DMS153 treated with DMSO at 0.1 percent for 48 hours (cell line): ENCODE measurements at regions not wholly inside any gene's neighbourhood (a gene's known extent, or its start where the extent isn't known, plus 50 kb on each side); places are given as distances from the start of the nearest gene placed in this dataset.
"Not testable (repeated sequence)": the region's sequence is repeated elsewhere in the genome, so short reads cannot be mapped to it uniquely, and the experiment has no call there.

Source experiments
- DNase-seq: peaks from one replicate; lab custom pipeline; 2025; ENCODE audit not compliant: unreplicated experiment; lab: John Stamatoyannopoulos, UW

DNA sequence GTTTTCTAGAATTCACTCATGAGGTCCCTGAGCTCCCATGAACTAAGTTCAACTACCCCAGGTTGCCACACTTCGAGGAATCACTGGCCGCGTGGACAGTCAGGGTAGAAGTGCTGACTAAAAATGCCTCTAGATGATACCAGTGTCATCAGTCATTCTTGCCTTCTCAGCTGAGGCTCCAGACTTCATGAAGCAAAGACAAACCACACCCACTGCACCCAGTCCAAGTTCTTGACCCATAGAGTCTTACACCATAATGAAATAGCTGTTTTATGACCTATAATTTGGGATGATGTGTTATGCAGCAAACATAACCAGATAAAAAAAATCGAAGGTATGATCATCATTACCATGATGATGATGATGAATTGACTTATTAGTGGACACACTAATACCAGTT, 632.9 kb upstream of the TLE4 start:
- DNase-seq: no peak

DNA sequence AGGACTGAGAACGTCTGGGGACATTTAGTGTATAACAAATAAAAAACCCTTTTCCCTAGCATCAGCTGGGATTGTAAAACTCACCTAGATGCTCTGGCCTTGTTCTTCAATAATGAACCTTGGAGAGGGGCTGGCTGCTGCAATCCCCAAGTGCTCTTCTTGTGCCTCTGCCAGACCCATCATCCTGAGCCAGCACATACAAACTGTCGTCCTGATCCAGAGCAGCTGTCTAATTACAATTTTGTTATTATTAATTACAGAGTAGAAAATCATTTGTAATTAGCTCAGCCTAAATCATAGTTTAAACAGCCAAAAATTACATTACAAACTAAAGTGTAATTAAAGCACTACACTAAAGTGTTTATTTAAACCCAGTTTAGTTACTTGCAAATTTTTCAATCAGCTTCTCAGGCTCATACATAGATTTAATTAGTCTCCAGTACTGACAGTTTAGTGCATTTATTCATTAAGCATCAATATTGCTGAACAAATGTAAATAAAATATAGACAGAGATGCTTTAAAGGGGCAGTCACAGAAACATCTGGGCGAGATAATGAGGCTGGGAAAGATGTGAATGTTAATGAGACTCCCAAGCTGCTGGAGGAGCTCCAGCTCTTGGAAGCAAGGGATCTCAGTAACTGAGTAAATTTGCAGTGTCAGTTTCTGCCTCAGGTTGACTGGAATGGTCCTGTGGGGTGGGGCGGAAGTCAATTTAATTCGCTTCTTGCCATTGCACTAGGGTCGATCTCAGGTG, 632.3 kb upstream of the TLE4 start:
- DNase-seq: no peak

DNA sequence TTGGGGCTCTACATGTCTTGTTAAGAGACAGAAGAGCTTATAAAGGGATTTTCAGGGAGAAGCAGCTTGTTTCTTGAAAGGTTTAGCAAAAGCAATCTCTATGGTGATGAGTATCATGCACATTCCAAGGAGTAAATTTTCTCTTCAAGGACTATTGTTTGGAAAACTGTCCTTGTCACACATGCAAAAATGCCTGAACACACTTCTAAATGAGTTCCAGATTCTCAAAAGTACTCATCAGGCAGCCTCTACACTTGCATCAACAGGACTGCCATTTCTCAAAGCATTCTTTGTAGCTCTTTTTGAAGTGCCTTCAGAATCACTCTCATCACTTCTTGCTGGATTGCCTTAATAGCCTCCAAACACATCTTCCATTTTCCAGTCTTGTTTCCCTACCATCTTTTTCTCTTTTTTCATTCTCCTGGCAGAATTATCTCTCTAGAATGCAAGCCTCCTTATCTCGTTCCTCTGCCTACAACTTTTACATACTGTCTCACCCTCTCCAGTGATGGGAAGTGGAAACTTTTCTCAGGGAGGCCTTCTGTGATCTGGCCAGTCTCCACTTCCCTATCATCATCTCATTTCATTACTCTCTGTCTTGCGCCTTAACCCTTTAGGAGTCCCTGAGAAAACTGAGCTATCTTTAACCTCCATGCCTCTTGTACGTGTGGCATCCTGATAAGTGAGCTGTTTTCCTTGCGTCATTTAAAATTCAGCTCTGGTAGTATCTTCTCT, 631.5 kb upstream of the TLE4 start:
- DNase-seq: no peak

DNA sequence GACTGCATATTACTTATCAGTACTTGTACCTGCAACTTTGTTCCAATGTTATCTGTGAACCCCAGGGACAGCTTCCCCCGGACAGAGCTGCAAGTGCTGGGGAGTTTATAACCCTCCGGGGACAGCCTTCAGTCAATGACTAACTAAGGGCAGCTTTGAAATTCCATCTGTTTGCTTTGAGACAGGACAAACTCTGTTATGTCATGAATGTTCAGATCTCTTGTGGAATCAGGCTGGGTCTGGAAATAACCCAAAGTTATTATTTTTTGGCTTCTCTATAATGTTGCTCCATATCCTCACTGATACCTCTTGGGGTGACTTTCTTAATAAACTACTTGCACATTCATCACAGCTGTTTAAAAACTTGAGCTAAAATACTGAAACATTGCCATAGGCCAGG, 617.5 kb upstream of the TLE4 start:
- no peak for DNase-seq

DNA sequence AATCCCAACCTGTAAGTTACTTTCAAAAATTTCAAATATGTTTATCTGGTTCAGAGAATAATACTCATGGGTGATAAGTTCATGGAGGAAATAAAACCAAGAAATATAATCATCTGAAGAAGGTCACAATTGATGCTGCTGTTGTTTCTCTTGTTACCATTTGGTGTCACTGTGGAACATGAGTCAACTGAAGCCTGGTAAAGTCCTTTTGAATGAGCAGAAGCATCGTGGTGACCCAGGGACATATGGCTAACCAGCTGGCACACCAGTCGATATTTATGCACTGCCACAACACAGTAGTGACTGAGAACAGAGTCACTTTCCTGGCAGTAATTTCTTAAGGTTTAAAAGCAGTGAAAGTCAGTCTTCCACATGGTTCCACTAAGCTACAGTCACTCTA, 612.9 kb upstream of the TLE4 start:
- no peak for DNase-seq

DNA sequence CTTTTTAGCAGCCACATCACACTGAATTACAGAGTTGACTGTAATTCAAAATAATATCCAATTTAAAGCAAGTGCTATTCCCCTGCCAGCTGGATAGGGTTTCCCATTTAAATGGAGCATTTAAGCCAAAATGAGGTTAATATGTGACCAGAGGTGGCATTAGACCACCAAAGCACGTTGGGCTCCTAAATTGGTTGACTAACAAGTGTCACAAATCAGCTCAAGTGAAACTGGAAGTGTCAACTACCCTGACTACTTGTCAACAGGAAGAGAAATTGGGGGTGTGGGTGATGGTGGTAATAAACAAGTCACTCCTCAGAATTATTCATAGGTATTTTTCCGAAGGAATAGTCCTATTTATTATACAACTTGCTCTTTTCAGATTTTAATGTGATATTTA, 609.6 kb upstream of the TLE4 start:
- DNase-seq: no peak

DNA sequence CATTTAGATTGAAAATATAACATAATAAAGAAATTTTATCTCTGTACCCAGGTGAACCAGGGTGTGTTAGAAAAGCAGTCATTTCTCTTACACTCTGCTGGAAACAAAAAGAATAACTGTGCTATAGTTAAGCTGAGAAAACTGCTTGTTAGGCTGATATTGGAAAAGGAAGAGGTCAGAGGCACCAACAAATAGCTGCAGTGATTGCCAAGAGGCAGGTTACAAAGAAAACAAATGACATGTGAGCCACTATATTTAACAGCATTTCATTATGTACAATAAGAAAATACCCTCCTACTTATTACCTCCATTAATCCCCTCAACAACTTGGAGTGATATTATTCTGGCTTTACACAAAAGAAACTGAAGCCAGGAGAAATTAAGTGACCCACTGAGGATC, 607.9 kb upstream of the TLE4 start:
- no peak for DNase-seq

DNA sequence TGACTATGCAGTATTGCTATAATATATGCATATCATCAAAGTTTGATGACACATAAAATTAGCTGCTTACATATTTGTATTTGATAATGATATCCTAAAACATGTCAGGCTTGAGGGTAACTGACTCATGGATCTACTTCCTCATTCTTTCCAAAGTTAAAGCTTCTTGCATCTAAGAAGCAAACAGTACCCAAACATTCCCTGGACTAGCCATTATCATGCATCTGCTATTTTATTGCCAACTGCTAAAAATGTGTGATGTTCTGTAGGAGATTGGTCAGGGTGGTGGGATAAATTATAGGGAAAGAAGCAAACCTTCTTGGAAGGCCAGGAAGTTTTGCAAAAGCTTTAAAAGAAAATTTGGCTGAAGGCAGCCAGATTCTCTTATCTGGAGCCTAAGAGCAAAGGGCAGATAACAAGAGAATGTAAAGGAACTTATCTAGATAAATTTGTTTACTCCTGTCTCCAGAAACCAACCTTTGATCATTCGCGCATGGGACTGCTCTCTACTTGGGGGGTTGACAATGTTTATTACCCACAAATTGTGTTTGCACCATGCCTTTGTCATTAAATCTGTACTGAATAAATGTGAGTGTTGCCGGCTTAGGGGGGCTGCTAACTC, 604.1 kb upstream of the TLE4 start:
- no peak for DNase-seq

DNA sequence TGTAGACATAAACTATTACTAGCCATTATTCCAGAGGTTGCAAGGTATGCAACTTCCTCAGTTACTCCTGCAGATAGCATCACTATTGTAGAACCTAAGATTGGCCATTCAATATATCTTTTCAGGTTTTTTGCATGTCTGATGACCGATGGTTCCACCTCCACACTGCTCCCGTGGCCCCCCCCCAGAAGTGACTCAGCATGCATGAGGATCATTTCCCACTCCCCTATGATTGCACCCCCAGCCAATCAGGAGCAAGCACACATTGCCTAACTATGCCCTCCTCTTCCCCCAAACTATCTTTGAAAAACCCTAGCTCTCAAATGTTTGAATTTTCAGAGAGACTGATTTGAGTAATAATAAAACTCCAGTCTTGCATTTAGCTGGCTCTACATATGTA, 601.4 kb upstream of the TLE4 start:
- no peak for DNase-seq

DNA sequence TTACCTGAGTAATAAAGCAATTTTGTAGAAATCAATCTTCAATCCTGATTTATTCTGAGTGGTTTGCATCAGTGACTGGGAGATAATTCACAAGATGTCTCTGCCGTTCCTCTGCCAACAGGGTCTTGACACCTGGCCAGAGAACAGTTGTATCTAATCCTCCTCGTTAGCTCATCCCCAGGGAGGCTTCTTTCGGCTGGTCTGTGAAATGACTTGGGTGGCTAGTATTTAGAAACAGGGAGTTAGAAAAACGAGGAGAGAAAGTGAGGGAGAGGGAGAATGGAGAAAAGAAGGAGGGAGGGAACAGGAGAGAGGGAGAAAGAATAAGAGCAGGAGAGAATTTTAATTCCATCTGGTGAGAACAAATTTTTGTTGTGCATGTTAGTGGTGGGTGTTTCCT, 600.2 kb upstream of the TLE4 start:
- peak; percentile 56 for DNase-seq

DNA sequence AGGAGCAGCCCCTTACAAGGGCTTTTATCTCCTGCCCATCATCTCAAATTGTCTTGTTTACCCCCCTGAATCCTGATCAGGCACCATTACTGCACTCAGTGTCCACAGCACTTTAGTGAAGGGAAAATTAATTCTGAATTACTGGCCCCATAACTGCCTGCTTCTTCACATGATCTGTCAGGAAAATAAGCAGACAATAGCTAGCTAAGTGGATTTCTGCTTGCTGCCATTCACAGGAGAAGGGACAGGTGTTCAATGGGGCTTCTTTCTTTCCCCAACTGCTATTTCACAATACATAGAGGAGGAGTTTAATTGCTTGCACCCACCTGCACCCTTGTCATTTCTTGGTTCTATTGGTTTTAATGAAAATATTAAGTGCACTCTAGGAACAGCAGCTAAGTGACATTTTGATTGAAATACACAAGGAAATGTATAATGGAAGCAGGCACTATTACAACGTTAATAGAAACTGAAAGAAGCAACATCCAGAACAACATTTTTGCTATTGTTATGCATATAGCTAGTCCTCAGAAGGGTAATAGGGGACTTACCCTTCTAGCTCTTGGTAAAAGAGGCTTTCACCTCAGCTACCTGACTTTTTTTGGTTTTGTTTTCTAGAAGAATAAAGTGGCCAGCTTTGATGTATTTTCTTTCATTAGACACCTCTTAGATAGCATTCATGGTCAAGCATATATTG, 599.3 kb upstream of the TLE4 start:
- peak; percentile 95 for DNase-seq

DNA sequence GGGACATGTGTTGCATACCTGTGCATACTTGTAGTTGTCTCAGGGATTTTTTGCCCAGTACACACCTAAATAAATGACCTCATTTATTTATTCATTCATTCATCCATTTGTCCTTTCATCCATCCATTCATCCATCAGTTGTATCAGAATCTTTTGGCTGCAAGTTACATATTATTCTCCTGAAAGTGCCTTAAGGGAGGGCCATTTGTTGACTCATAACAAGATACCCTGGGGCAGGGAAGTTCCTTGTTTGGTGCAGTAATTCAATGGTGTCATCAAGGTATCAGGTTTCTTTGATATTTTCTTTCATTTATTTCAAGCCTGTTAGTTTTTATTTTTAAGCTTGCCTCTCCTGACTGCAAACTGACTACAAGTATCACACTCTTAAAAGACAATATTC, 597.9 kb upstream of the TLE4 start:
- DNase-seq: no peak

DNA sequence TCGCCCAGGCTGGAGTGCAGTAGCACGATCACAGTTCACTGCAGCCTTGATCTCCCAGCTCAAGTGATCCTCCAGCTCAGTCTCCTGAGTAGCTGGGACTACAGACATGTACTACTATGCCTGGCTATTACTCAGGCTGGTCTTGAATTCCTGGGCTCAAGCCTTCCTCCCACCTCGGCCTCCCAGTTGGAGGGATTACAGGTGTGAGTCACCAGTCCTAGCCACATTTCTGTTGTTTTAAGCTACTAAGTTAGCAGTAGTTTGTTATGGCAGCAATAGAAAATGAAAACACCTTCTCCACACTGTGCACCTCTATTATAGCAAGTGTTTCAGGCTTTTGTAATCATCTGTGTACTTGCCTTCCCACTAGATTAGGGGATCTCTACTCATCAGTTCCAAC, 588.9 kb upstream of the TLE4 start:
- no peak for DNase-seq

DNA sequence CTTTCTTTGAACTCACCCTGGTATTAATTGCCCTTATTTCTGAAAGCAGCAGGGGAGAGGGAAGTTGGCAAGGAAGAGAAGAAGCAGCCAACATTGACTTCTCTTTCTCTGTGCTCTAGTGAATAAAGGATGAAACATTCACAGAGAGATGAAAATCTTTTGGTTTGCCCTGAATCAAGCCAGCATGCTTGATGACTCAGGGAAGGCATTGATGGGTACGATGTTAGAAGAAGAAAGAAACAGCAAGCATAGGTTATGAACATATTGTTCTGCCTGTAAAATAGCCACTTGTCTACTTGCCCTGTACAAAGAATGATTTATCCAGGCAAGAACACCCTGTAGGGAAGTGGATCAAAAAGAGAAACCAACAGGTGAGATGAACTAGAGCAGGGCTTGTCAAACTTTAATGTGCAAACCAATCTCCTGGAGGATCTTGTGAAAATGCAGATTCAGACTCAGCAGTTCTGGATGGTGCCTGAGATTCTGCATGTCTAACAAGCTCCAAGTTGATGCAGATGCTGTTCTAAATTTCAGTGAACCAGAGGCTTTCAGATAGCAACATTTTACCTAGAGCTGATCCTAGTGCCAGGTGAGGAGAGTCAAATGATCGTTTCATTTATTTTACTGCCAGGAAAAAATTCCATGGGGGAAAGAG, 586.6 kb upstream of the TLE4 start:
- DNase-seq: no peak

DNA sequence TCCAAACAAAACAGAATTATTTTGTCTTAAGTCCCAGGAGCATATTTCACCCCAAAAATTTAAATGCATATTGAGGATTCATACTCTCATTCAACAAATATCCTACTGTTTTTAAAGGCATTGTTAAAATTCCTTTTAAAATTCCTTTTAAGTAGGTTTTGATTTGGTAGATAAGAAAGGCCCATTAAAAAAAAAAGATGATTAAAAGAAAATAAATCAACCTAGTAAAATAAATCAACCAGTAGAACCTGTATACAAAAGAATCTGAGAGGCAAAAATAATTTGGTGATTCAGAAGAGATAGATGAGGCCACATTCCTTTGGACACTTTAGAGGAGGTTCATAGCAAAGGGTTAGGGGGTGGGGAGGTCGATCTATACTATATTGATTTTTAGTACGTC, 585.3 kb upstream of the TLE4 start:
- DNase-seq: no peak

DNA sequence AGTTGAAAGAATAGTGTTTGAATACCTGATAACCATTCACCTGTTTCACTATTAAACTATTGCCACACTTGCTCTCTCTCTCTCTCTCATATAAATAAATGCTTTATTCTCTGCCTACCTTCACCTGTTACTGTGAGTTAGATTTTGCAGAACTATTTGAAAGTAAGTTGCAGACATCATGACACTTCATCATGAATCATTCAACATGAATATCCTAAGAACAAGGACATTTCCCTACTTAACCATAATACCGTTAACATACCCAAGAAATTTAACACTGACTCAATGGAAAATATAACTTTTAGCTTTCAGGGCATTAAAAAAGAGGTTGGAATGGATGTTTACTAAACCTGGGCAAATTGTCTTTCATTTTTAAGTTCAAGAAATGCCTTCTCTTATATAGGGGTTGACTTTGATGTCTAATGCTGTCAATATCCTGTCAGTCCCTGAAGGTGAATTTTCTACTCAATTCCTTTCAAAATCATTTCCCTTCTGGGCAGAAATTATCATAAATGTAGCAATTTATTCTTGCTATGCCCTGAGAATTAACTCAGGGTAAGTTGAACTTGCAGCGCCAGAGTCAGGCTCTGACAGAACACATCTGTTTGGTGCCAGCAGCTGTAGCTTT, 582.6 kb upstream of the TLE4 start:
- no peak for DNase-seq

DNA sequence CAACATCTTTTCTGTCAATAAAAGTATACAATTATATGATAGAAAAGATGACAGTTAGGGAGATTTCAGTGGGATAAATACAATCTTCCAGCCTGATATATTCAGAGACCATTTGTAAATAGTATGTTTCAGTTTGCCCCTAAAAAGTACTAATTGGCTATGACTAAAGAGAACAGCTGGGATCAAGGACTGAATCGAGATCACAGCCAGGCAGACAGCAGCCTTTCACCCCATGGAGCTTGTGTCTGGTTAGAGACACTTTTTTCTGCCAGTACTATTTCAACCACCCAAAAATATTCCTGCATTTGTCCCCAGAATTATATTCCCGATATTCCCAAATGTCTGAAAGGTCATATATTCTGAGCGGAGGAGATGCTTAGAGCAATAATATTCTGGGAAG, 577.3 kb upstream of the TLE4 start:
- DNase-seq: no peak

DNA sequence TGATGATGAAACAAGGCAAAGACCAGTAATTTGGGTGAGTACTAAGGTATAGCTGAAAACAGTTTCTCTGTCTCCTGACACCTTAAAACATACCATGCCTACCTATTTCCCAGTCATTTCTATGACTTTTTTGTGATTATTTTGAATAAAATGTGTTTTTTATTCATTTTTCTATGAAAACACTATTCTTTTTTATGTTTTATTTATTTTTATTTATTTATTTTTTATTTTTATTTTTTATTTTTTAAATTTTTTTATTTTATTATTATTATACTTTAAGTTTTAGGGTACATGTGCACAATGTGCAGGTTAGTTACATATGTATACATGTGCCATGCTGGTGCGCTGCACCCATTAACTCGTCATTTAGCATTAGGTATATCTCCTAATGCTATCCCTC, 576.8 kb upstream of the TLE4 start:
- not testable (repeated sequence) for DNase-seq

DNA sequence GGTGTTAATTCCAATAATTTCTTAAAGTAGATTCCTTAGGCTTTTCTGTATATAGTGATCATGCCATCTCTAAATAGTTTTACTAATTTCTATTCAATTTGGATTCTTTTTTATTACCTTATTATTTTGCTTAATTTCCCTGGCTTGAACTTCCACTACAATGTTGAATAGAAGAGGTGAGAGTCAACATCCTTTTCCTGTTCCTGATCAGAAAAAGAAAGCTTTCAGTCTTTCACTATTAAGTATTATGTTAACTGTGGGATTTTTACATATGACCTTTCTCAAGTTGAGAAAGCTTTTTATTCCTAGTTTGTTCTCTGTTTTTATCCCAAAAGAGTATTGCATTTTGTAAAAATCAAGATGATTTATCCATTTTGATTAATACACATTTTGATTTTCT, 574.5 kb upstream of the TLE4 start:
- DNase-seq: no peak

DNA sequence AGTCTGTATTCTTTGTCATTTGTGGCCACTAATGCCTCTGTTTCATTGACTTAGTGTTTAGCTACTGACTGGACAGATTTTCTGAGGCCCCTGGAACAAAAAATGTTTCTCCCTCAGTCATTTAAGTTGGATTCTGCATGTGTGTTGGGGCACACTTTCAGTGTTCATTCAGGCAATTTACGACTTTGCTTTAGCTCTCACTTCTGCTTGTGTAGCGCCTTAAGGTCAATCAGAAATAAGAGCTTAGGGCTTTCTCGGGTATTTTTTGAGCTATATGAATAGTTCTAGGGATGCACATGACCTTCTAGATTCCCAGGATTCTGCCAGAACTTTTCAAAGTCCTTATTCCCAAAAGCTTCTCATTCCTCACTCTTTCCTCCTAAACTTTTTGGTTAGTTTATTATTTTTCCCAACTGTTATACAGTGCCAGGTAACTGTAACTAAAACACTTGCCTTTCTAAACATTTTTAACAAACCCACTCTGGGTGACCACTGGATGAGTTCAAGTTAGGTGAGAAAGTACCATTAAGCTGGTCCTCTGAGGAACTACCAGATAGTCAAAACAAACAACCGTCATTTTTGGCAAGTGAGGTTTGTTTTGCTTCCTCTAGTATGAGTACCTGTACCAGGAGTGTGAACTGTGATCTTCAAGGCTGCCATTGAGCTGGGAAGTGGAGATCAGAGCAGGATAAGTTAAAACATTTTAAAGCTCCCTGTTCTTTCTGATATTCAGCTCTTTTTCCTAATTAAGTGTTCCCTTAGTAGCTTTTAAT, 571.3 kb upstream of the TLE4 start:
- DNase-seq: no peak
